Keratinocyte (primary cell): ENCODE measurements at regions not wholly inside any gene's neighbourhood (a gene's known extent, or its start where the extent isn't known, plus 50 kb on each side); places are given as distances from the start of the nearest gene placed in this dataset.

ENCODE experiments used
- DNase-seq: peaks from one replicate; pipeline ENCODE4 v3.0.0-alpha.2; 2011; ENCODE audit warnings: low read depth, missing footprints, low spot score
- FAIRE-seq: peaks from 2 replicates; lab custom pipeline; 2011; peaks lifted over from hg19 to GRCh38; lab: Jason Lieb, UNC
- H2AFZ ChIP-seq: 2 replicates; pipeline ENCODE4 v1.6.0; 2012; ENCODE audit warnings: low read length, control low read depth, inconsistent platforms; ENCODE audit not compliant: control insufficient read depth
- H3K27ac ChIP-seq: 2 replicates; pipeline ENCODE4 v1.5.1; 2011; ENCODE audit warnings: low read length; ENCODE audit not compliant: control insufficient read depth, insufficient read depth
- H3K27me3 ChIP-seq: 3 replicates; pipeline ENCODE4 v1.6.0; 2011; ENCODE audit warnings: low read length; ENCODE audit not compliant: control insufficient read depth, insufficient read depth; ENCODE audit errors: extremely low read depth
- H3K36me3 ChIP-seq, 2 experiments: 2 replicates in 1 of 2; 3 replicates in 1 of 2; pipeline ENCODE4 v1.5.1; 2011; ENCODE audit warnings: low read length in 2 of 2, mild to moderate bottlenecking in 1 of 2; ENCODE audit not compliant: control insufficient read depth in 2 of 2, insufficient read depth in 2 of 2; ENCODE audit errors: extremely low read depth in 1 of 2
- H3K4me1 ChIP-seq: 3 replicates; pipeline ENCODE4 v1.5.1; 2011; ENCODE audit warnings: low read length; ENCODE audit not compliant: control insufficient read depth, insufficient read depth; ENCODE audit errors: extremely low read depth
- H3K4me2 ChIP-seq: 3 replicates; pipeline ENCODE4 v1.6.0; 2011; ENCODE audit warnings: low read depth, low read length; ENCODE audit not compliant: control insufficient read depth, insufficient read depth; ENCODE audit errors: extremely low read depth
- H3K4me3 ChIP-seq, 3 experiments: fragments of 200-600 bp in 1 of 3; sonication (generic) in 1 of 3; 2 replicates in 2 of 3; 3 replicates in 1 of 3; pipeline ENCODE4 v1.5.1; 2011 to 2016; ENCODE audit warnings: low read length in 3 of 3, mild to moderate bottlenecking in 3 of 3, control low read depth in 2 of 3, inconsistent platforms in 1 of 3, low read depth in 1 of 3, mixed read lengths in 1 of 3, mixed run types in 1 of 3, moderate library complexity in 1 of 3; ENCODE audit not compliant: control insufficient read depth in 2 of 3, insufficient read depth in 2 of 3; ENCODE audit errors: extremely low read depth in 1 of 3
- H3K79me2 ChIP-seq: 2 replicates; pipeline ENCODE4 v1.6.0; 2012; ENCODE audit warnings: low read length; ENCODE audit not compliant: control insufficient read depth, insufficient read depth
- H3K9ac ChIP-seq: 3 replicates; pipeline ENCODE4 v1.6.0; 2011; ENCODE audit warnings: low read length; ENCODE audit not compliant: control insufficient read depth, insufficient read depth; ENCODE audit errors: extremely low read depth
- H3K9me1 ChIP-seq: 3 replicates; pipeline ENCODE4 v1.6.0; 2011; ENCODE audit warnings: low read length; ENCODE audit not compliant: control insufficient read depth, insufficient read depth; ENCODE audit errors: extremely low read depth
- H3K9me3 ChIP-seq: 2 replicates; pipeline ENCODE4 v1.5.1; 2012; ENCODE audit warnings: low read depth, low read length; ENCODE audit not compliant: control insufficient read depth
- H4K20me1 ChIP-seq: 3 replicates; pipeline ENCODE4 v1.6.0; 2011; ENCODE audit warnings: low read length; ENCODE audit not compliant: control insufficient read depth, insufficient read depth; ENCODE audit errors: extremely low read depth
- EZH2 ChIP-seq: IDR thresholded peaks from one replicate; pipeline ENCODE4 v1.6.1; 2012; ENCODE audit warnings: inconsistent platforms, mild to moderate bottlenecking, low read length, moderate library complexity
- dilution Hi-C: fragments of 300-500 bp; cut with MboI; formaldehyde crosslinking; loops from one replicate; pipeline ENCODE4 v1.7.0; 2020; ENCODE audit warnings: low sequenced_read_pairs; ENCODE audit not compliant: extremely low pct_ligation_motif_present
- TF ChIP-seq, protein P1 (sequence below), 3 experiments: IDR thresholded peaks in 1 of 3; conservative IDR thresholded peaks in 1 of 3; optimal IDR thresholded peaks in 1 of 3; 2 replicates in 2 of 3; 3 replicates in 1 of 3; pipeline versions ENCODE3 to v1.5.1; 2011; ENCODE audit warnings: low read length in 3 of 3, mild to moderate bottlenecking in 3 of 3, moderate library complexity in 2 of 3, control low read depth in 1 of 3, inconsistent platforms in 1 of 3; ENCODE audit not compliant: insufficient read depth in 2 of 3; ENCODE audit errors: extremely low read depth in 1 of 3

DNA sequence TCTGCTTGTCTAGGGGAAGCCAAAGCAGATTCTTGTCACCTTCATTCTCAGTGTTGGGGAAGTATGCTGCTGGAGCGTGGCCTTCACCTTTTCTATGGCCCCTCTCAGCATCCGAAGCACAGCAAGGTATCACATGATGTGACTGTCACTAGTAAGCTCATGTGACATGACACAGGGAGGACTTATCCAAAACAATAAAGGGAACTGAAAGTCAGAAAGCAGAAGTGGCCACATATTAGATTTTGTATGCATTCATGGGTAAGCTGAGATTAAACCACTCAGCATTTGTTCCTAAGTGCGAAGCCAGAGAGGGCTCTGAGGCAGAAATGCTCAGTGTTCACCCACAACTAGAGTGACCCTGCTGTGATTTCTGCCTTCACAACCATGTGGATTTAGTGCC is 72.8 kb upstream of the PCDH8 start:
- Histone ChIP-seq H3K36me3 (no peaks in the 10 kb centered on the region), H3K4me3 (no peak overlapping the region), H3K27ac (no peak overlapping the region), H3K27me3 (no peaks in the 10 kb centered on the region), H2AFZ (no peak overlapping the region), H3K9ac (no peak overlapping the region), H3K4me1 (peaks cover 15% of the 10 kb centered on the region), H3K9me1 (no peaks in the 10 kb centered on the region), H3K79me2 (no peaks in the 10 kb centered on the region), H3K4me2 (no peak overlapping the region), H3K9me3 (no peaks in the 10 kb centered on the region), H4K20me1 (no peaks in the 10 kb centered on the region)
- dilution Hi-C loops = no loop called here
- DNase-seq (no peak), FAIRE-seq (no peak)
- TF ChIP-seq, protein P1, sequence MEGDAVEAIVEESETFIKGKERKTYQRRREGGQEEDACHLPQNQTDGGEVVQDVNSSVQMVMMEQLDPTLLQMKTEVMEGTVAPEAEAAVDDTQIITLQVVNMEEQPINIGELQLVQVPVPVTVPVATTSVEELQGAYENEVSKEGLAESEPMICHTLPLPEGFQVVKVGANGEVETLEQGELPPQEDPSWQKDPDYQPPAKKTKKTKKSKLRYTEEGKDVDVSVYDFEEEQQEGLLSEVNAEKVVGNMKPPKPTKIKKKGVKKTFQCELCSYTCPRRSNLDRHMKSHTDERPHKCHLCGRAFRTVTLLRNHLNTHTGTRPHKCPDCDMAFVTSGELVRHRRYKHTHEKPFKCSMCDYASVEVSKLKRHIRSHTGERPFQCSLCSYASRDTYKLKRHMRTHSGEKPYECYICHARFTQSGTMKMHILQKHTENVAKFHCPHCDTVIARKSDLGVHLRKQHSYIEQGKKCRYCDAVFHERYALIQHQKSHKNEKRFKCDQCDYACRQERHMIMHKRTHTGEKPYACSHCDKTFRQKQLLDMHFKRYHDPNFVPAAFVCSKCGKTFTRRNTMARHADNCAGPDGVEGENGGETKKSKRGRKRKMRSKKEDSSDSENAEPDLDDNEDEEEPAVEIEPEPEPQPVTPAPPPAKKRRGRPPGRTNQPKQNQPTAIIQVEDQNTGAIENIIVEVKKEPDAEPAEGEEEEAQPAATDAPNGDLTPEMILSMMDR (optimal IDR thresholded peaks at IDR 0.05 in 1 of 3, IDR thresholded peaks at IDR 0.05 in 1 of 3, conservative IDR thresholded peaks at IDR 0.05 in 1 of 3; ENCODE audit: extremely low read depth in 1 of 3, insufficient read depth in 2 of 3, low read length in 3 of 3) = no peak
- no peak for TF ChIP-seq EZH2

DNA sequence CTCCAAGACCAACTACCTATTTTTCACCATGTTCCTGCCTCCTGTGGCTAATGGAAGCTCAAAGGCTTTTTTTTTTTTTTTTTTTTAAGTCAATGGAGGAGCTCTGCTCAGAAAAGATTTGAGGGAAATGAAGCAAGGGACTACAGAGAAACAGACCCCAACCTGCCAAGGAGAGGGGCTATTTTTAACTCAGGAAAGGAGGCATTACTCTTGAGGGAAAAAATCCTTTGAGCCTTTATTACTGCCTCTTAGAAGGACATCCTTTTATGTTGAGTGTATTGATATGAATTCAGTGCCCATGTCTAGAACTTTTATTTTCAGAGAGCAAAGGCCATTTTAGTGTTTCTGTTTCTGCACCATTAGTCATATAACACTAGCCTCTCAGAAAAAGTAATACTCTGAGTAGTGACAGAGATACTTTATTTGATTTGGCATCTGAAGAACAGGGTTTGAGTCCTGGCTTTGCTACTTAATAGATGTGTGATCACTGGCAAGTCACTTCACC is 68.1 kb upstream of the PCDH8 start:
- Histone ChIP-seq H3K4me2 (no peak overlapping the region), H3K27me3 (no peaks in the 10 kb centered on the region), H3K9me1 (no peaks in the 10 kb centered on the region), H3K4me1 (no peaks in the 10 kb centered on the region), H3K9me3 (no peaks in the 10 kb centered on the region), H3K9ac (no peak overlapping the region), H3K36me3 (no peaks in the 10 kb centered on the region), H3K27ac (no peak overlapping the region), H2AFZ (no peak overlapping the region), H4K20me1 (no peaks in the 10 kb centered on the region), H3K4me3 (no peak overlapping the region), H3K79me2 (no peaks in the 10 kb centered on the region)
- DNase-seq (no peak), FAIRE-seq (no peak)
- TF ChIP-seq EZH2 = no peak
- TF ChIP-seq, protein P1 (optimal IDR thresholded peaks at IDR 0.05 in 1 of 3, IDR thresholded peaks at IDR 0.05 in 1 of 3, conservative IDR thresholded peaks at IDR 0.05 in 1 of 3; ENCODE audit: extremely low read depth in 1 of 3, insufficient read depth in 2 of 3, low read length in 3 of 3) = no peak
- dilution Hi-C loops = no loop called here
